Right cardiac atrium (tissue), 5 donors: ENCODE measurements at regions not wholly inside any gene's neighbourhood (a gene's known extent, or its start where the extent isn't known, plus 50 kb on each side); places are given as distances from the start of the nearest gene placed in this dataset.
A peak's percentile ranks its signal among the peaks of the same experiment; 100 is the strongest.
"Not testable (repeated sequence)": the region's sequence is repeated elsewhere in the genome, so short reads cannot be mapped to it uniquely, and the experiment has no call there.

Experiments
- ATAC-seq, 2 donors: fragments of 200-7000 bp; cut with Tn5 transposase; one replicate each; pipeline versions ENCODE4 v1.8.0 to v1.9.1; 2020; ENCODE audit warnings: moderate library complexity in 2 of 2, mild to moderate bottlenecking in 1 of 2
- DNase-seq, 3 donors: peaks; one replicate each; pipeline ENCODE4 v3.0.0-alpha.2; 2020
- H3K27ac ChIP-seq: one replicate; pipeline ENCODE4 v1.5.1; 2013; ENCODE audit warnings: mild to moderate bottlenecking, low read length, control low read depth, moderate library complexity
- H3K27me3 ChIP-seq: one replicate; pipeline ENCODE4 v1.6.1; 2013; ENCODE audit not compliant: control insufficient read depth, insufficient read depth
- H3K4me1 ChIP-seq: one replicate; pipeline ENCODE4 v1.6.1; 2013; ENCODE audit warnings: low read length; ENCODE audit not compliant: control insufficient read depth, insufficient read depth
- H3K4me3 ChIP-seq: one replicate; pipeline ENCODE4 v1.5.1; 2013; ENCODE audit warnings: low read length, control low read depth
- H3K9me3 ChIP-seq: one replicate; pipeline ENCODE4 v1.6.1; 2013; ENCODE audit warnings: low read length; ENCODE audit not compliant: control insufficient read depth
- WGBS: extraction: QIAGEN DNeasy Blood & Tissue Kit; methylation state at CpG from one replicate; pipeline ENCODE4 v1.1.7; 2013; 5-methylcytosine and 5-hydroxymethylcytosine counted together
- intact Hi-C, 4 donors: fragments of 100-400 bp; cut with DNase I; formaldehyde crosslinking; loops; one replicate each; pipeline versions ENCODE4 v1.11.0 to v1.14.0; 2022 to 2023
- donor health status: healthy with polysubstance abuse.
- donor health status: DM: no; HTN: yes; CAD: no.
- donor health status: DM: no; HTN: no; CAD: no.
- donor health status: DM: no; HTN: yes; CAD: no; lungs with severe emphysema.
- donor health status: DM: yes; HTN: yes; CAD: no.

GRCh38 chr3:175941352-175941751 lies 1082.2 kb downstream of the NAALADL2 start:
- no peak for ATAC-seq
- DNase-seq = no peak
- no peaks in the 10 kb centered on the region for H3K4me1 ChIP-seq
- H3K27me3 ChIP-seq = no peaks in the 10 kb centered on the region
- H3K27ac ChIP-seq = no peak overlapping the region
- H3K9me3 ChIP-seq = no peaks in the 10 kb centered on the region
- intact Hi-C loops = no loop called here
- H3K4me3 ChIP-seq = no peak overlapping the region

DNA sequence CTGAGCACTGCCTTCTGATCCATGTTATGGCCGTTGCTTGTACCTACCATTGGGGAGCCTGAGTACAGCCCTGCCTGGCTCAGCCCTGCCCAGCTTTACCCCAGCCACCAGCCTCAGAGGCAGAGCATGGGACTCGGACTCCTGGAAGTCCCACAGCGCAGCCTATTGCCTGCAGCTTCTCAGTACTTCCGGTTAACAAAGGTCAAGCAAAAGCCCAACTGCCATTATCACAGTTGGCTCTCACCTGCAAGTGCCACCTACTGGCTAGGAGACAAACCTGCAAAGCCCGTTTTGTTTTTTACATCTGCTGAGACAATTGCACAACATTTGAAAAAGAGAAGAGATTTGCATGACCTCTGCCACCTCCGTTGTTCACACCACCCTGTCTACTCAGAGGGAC lies 1081.7 kb downstream of the NAALADL2 start:
- DNase-seq (no peak), ATAC-seq (no peak)
- no peaks in the 10 kb centered on the region for H3K4me1 ChIP-seq
- intact Hi-C loops = no loop called here
- no peaks in the 10 kb centered on the region for H3K27me3 ChIP-seq
- no peak overlapping the region for H3K27ac ChIP-seq
- H3K4me3 ChIP-seq = no peak overlapping the region
- 76% methylated on average over 6 of the region's 6 CpGs for WGBS
- H3K9me3 ChIP-seq = no peaks in the 10 kb centered on the region

- WGBS = 95% methylated on average over 5 of the region's 5 CpGs
- H3K9me3 ChIP-seq = no peaks in the 10 kb centered on the region
Measured at GRCh38 chr3:175940243-175940642, 1081.1 kb downstream of the NAALADL2 start.

DNA sequence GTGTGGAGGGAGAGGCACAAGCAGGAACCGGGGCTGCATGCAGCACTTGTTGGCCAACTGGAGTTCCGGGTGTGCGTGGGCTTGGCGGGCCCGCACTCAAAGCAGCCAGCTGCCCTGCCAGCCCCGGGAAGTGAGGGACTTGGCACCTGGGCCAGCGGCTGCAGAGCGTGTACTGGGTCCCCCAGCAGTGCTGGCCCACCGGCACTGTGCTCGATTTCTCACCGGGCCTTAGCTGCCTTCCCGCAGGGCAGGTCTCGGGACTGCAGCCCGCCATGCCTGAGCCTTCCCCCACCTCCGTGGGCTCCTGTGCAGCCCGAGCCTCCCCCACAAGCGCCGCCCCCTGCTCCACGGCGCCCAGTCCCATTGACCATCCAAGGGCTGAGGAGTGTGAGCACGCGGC lies 1078.2 kb downstream of the NAALADL2 start:
- peak in 1 of 3 donors; percentile 34 for DNase-seq
- intact Hi-C loops, ATAC-seq, H3K27me3 ChIP-seq, H3K9me3 ChIP-seq, H3K27ac ChIP-seq, H3K4me1 ChIP-seq, H3K4me3 ChIP-seq: not testable (repeated sequence)
- WGBS = 95% methylated on average over 22 of the region's 22 CpGs

More at GRCh38 chr3:175940243-175940642, 1081.1 kb downstream of the NAALADL2 start:
- ATAC-seq (no peak), DNase-seq (no peak)
- intact Hi-C loops = no loop called here
- H3K4me3 ChIP-seq = no peak overlapping the region
- H3K27ac ChIP-seq = no peak overlapping the region
- no peaks in the 10 kb centered on the region for H3K4me1 ChIP-seq
- no peaks in the 10 kb centered on the region for H3K27me3 ChIP-seq

- no peaks in the 10 kb centered on the region for H3K4me1 ChIP-seq
- intact Hi-C loops = no loop called here
- no peak overlapping the region for H3K4me3 ChIP-seq
- H3K27me3 ChIP-seq = no peaks in the 10 kb centered on the region
- no peaks in the 10 kb centered on the region for H3K9me3 ChIP-seq
- ATAC-seq (no peak), DNase-seq (no peak)
- no peak overlapping the region for H3K27ac ChIP-seq
Measured at GRCh38 chr3:175932586-175932985, 1073.5 kb downstream of the NAALADL2 start.

- Histone ChIP-seq H3K27ac (no peak overlapping the region), H3K27me3 (no peaks in the 10 kb centered on the region), H3K9me3 (no peaks in the 10 kb centered on the region), H3K4me1 (no peaks in the 10 kb centered on the region), H3K4me3 (no peak overlapping the region)
- intact Hi-C loops = no loop called here
- no peak for DNase-seq
- no peak for ATAC-seq
Measured at GRCh38 chr3:175919133-175919532, 1060.0 kb downstream of the NAALADL2 start.

DNA sequence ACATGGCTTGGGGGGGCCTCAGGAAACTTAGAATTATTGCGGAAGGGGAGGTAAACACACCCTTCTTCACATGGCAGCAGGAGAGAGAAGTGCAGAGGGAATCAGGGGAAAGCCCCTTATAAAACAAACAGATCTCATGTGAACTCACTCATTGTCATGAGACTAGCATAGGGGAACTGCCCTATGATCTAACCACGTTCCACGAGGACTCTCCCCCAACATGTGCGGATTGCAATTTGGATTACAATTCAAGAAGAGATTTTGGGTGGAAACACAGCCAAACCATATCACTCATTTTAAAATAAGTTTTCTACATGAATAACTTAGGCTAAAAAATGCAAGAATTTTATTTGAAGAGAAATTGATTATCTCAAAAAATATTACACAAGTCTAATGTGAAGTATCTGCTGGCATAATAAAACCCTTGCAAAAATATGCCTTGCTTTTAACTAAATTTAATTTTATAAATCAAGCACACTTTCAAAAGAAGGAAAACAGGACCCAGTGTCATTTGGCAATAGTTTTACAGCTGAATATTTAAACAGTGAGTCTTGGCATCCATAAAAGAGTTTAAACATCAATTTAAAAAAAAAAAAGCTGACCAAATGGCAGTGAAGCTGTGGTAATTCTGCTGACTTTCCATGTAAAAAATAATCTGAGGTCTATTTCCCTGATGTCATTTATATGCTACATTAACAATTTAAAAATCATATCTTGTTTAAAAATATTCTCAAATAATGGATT lies 1057.2 kb downstream of the NAALADL2 start:
- intact Hi-C loops = no loop called here
- Histone ChIP-seq H3K27ac (no peak overlapping the region), H3K4me3 (no peak overlapping the region), H3K27me3 (no peaks in the 10 kb centered on the region), H3K9me3 (no peaks in the 10 kb centered on the region), H3K4me1 (no peaks in the 10 kb centered on the region)
- ATAC-seq = no peak
- 56% methylated on average over 4 of the region's 4 CpGs for WGBS
- no peak for DNase-seq

DNA sequence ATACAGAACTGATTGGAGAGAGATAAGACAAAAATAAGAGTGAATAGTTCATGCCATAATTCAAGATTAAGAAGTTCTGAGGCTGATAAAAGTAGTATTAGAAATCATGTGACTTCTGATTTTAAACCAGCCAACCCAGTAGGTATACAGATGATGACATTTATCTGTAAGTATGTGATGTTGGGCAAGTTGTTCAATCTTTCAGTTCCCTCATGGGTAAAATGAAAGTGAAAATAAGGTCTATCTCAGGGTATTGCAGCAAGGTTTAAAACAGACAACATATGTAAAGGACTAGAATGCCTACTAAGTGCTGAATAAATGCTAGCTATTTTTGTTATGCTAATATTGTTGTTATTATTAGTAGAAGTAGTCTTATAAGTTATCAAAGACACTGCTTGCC lies 1055.7 kb downstream of the NAALADL2 start:
- ATAC-seq (no peak), DNase-seq (no peak)
- intact Hi-C loops = no loop called here
- Histone ChIP-seq H3K27ac (no peak overlapping the region), H3K4me3 (no peak overlapping the region), H3K9me3 (no peaks in the 10 kb centered on the region), H3K27me3 (no peaks in the 10 kb centered on the region), H3K4me1 (no peaks in the 10 kb centered on the region)

DNA sequence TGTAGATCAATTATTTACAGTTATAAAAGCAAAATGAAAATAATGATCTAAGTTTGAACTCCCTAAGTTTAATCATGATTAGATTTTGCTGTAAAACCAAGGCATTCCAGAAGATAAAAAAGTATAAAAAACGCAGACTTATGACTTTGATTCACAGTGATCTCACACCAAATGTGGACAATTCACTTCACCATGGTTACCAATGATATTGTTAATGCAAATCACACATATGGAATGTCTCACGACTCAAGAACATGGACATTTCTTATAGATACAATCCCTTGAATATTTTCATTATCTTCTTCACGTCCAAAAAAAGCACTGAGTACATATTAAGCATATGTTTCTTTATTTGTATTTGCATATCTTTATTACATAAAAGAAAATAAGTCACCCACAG lies 1054.2 kb downstream of the NAALADL2 start:
- Histone ChIP-seq H3K4me1 (no peaks in the 10 kb centered on the region), H3K27ac (no peak overlapping the region), H3K27me3 (no peaks in the 10 kb centered on the region), H3K4me3 (no peak overlapping the region), H3K9me3 (no peaks in the 10 kb centered on the region)
- WGBS = 51% methylated on average over 3 of the region's 3 CpGs
- intact Hi-C loops = no loop called here
- ATAC-seq (no peak), DNase-seq (no peak)

DNA sequence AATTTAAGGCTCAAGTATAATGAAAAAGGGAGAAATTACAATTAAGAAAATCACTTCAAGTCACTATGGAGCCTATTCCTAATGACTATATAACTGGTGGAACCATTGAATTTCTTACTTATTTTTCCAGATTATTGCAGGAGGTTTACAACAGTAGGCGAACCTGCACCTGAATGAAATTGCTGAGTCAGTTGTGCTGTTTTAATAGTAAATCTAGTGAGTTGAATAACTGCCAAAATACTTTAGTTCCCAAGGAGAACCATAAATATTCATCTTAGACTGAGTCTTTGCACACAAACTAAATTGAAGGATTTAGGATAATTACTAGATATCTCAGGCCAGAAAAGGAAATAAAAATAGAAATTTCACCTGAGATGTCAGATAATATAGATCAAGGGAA lies 1052.8 kb downstream of the NAALADL2 start:
- no peak for DNase-seq
- no peak overlapping the region for H3K27ac ChIP-seq
- H3K4me3 ChIP-seq = no peak overlapping the region
- 87% methylated on average over 1 of the region's 1 CpG for WGBS
- ATAC-seq = no peak
- no peaks in the 10 kb centered on the region for H3K4me1 ChIP-seq
- H3K27me3 ChIP-seq = no peaks in the 10 kb centered on the region
- H3K9me3 ChIP-seq = no peaks in the 10 kb centered on the region
- intact Hi-C loops = no loop called here

GRCh38 chr3:175902226-175902625 lies 1043.1 kb downstream of the NAALADL2 start:
- Histone ChIP-seq H3K27ac (no peak overlapping the region), H3K4me1 (no peaks in the 10 kb centered on the region), H3K4me3 (no peak overlapping the region), H3K9me3 (no peaks in the 10 kb centered on the region), H3K27me3 (no peaks in the 10 kb centered on the region)
- ATAC-seq (no peak), DNase-seq (no peak)
- WGBS = 94% methylated on average over 1 of the region's 1 CpG
- intact Hi-C loops = no loop called here

DNA sequence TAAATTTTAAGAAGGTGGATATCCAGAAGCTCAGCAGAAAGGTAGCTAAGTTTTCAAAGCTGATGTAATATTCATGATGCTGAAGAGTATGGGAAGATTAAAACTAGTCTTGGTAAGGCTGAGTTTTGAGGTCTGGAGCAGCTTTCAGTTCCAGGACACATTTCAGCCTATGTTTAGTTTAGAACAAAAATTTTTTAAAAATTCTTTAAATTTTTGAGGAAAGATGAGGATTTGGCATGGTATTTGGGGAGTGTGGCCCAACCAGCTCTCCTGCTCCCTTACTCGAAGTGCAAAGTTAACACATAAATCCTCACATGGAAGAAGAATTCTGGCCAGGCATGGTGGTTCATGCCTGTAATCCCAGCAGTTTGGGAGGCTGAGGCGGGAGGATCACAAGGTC lies 1039.1 kb downstream of the NAALADL2 start:
- H3K27ac ChIP-seq = no peak overlapping the region
- DNase-seq (no peak), ATAC-seq (no peak)
- H3K4me1 ChIP-seq = no peaks in the 10 kb centered on the region
- H3K4me3 ChIP-seq = no peak overlapping the region
- intact Hi-C loops = no loop called here
- no peaks in the 10 kb centered on the region for H3K27me3 ChIP-seq
- no peaks in the 10 kb centered on the region for H3K9me3 ChIP-seq
- WGBS = 88% methylated on average over 2 of the region's 2 CpGs
